ENCODE measurements at regions not wholly inside any gene's neighbourhood (a gene's known extent, or its start where the extent isn't known, plus 50 kb on each side); places are given as distances from the start of the nearest gene placed in this dataset.
A peak's percentile ranks its signal among the peaks of the same experiment; 100 is the strongest.

DNA sequence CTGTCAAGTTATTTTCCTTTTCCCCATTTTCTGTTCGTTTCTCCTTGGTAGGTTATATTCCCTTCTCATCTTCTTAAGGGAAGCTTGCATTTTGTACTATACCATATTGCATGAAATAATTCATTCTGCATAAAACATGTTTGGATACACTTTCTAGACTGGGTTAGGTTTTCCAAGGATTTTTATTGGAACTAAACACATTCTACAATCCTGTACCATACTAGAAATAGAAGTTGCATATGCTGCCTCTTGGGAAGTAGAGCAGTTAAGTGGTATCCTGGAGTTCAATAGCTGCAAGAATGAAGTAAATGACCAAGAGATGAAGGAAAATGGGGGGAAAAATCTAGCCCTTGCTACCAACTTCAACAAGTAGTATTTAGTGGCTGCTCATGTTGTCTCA, 393.7 kb upstream of the SLIT2 start (continued):
- TF ChIP-seq, protein P1, sequence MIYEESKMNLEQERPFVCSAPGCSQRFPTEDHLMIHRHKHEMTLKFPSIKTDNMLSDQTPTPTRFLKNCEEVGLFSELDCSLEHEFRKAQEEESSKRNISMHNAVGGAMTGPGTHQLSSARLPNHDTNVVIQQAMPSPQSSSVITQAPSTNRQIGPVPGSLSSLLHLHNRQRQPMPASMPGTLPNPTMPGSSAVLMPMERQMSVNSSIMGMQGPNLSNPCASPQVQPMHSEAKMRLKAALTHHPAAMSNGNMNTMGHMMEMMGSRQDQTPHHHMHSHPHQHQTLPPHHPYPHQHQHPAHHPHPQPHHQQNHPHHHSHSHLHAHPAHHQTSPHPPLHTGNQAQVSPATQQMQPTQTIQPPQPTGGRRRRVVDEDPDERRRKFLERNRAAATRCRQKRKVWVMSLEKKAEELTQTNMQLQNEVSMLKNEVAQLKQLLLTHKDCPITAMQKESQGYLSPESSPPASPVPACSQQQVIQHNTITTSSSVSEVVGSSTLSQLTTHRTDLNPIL (CRISPR knock-in tag; IDR thresholded peaks at IDR 0.05; ENCODE audit: low read depth), result no peak
- TF ChIP-seq, protein P2, sequence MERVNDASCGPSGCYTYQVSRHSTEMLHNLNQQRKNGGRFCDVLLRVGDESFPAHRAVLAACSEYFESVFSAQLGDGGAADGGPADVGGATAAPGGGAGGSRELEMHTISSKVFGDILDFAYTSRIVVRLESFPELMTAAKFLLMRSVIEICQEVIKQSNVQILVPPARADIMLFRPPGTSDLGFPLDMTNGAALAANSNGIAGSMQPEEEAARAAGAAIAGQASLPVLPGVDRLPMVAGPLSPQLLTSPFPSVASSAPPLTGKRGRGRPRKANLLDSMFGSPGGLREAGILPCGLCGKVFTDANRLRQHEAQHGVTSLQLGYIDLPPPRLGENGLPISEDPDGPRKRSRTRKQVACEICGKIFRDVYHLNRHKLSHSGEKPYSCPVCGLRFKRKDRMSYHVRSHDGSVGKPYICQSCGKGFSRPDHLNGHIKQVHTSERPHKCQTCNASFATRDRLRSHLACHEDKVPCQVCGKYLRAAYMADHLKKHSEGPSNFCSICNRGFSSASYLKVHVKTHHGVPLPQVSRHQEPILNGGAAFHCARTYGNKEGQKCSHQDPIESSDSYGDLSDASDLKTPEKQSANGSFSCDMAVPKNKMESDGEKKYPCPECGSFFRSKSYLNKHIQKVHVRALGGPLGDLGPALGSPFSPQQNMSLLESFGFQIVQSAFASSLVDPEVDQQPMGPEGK (CRISPR knock-in tag; IDR thresholded peaks at IDR 0.05; ENCODE audit: borderline replicate concordance), result no peak
- no peak for TF ChIP-seq TOX (CRISPR knock-in tag; IDR thresholded peaks at IDR 0.05; ENCODE audit: borderline replicate concordance)

GRCh38 chr4:19857380-19857779, 394.3 kb upstream of the SLIT2 start:
- TF ChIP-seq SNAI2 (CRISPR knock-in tag; IDR thresholded peaks at IDR 0.05) (no peak), ZNF565 (CRISPR knock-in tag; conservative IDR thresholded peaks at IDR 0.05; ENCODE audit: low read depth) (no peak), TOX (CRISPR knock-in tag; IDR thresholded peaks at IDR 0.05; ENCODE audit: borderline replicate concordance) (no peak), ZNF8 (CRISPR knock-in tag; IDR thresholded peaks at IDR 0.05) (no peak), TSHZ2 (CRISPR knock-in tag; IDR thresholded peaks at IDR 0.05) (no peak), BACH2 (CRISPR knock-in tag; IDR thresholded peaks at IDR 0.05; ENCODE audit: borderline replicate concordance) (no peak), OSR1 (CRISPR knock-in tag; IDR thresholded peaks at IDR 0.05) (no peak), TCF4 (CRISPR knock-in tag; IDR thresholded peaks at IDR 0.05; ENCODE audit: borderline replicate concordance) (no peak), PPARA (CRISPR knock-in tag; IDR thresholded peaks at IDR 0.05; ENCODE audit: borderline replicate concordance) (no peak), ESRRG (CRISPR knock-in tag; IDR thresholded peaks at IDR 0.05) (no peak), CSRNP3 (CRISPR knock-in tag; IDR thresholded peaks at IDR 0.05) (no peak), ISL1 (CRISPR knock-in tag; IDR thresholded peaks at IDR 0.05) (no peak)
- TF ChIP-seq, protein P1 (CRISPR knock-in tag; IDR thresholded peaks at IDR 0.05; ENCODE audit: low read depth), result no peak
- TF ChIP-seq, protein P3, sequence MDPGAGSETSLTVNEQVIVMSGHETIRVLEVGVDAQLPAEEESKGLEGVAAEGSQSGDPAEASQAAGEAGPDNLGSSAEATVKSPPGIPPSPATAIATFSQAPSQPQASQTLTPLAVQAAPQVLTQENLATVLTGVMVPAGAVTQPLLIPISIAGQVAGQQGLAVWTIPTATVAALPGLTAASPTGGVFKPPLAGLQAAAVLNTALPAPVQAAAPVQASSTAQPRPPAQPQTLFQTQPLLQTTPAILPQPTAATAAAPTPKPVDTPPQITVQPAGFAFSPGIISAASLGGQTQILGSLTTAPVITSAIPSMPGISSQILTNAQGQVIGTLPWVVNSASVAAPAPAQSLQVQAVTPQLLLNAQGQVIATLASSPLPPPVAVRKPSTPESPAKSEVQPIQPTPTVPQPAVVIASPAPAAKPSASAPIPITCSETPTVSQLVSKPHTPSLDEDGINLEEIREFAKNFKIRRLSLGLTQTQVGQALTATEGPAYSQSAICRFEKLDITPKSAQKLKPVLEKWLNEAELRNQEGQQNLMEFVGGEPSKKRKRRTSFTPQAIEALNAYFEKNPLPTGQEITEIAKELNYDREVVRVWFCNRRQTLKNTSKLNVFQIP (CRISPR knock-in tag; IDR thresholded peaks at IDR 0.05; ENCODE audit: borderline replicate concordance, low read depth), result no peak
- ATAC-seq, result no peak

GRCh38 chr4:19850909-19851308, 400.8 kb upstream of the SLIT2 start:
- ATAC-seq, result peak; percentile 86
- TF ChIP-seq RARB (CRISPR knock-in tag; IDR thresholded peaks at IDR 0.05) (no peak), ZC3H10 (CRISPR knock-in tag; IDR thresholded peaks at IDR 0.05) (no peak), TCF4 (CRISPR knock-in tag; IDR thresholded peaks at IDR 0.05; ENCODE audit: borderline replicate concordance) (no peak), TOX (CRISPR knock-in tag; IDR thresholded peaks at IDR 0.05; ENCODE audit: borderline replicate concordance) (no peak), TSHZ2 (CRISPR knock-in tag; IDR thresholded peaks at IDR 0.05) (no peak), GLIS3 (CRISPR knock-in tag; IDR thresholded peaks at IDR 0.05) (no peak), ZNF8 (CRISPR knock-in tag; IDR thresholded peaks at IDR 0.05) (no peak), SNAI2 (CRISPR knock-in tag; IDR thresholded peaks at IDR 0.05) (no peak), ISL1 (CRISPR knock-in tag; IDR thresholded peaks at IDR 0.05) (no peak), CSRNP3 (CRISPR knock-in tag; IDR thresholded peaks at IDR 0.05) (no peak), ZFP30 (CRISPR knock-in tag; IDR thresholded peaks at IDR 0.05) (no peak), ESRRG (CRISPR knock-in tag; IDR thresholded peaks at IDR 0.05) (no peak), ZNF70 (CRISPR knock-in tag; IDR thresholded peaks at IDR 0.05) (no peak), PPARA (CRISPR knock-in tag; IDR thresholded peaks at IDR 0.05; ENCODE audit: borderline replicate concordance) (no peak)
- TF ChIP-seq, protein P1 (CRISPR knock-in tag; IDR thresholded peaks at IDR 0.05; ENCODE audit: low read depth), result no peak

Data from SK-N-SH treated with all-trans-retinoic acid at 6 μM for 48 hours (cell line).